GM19468 (cell line): ENCODE measurements at regions not wholly inside any gene's neighbourhood (a gene's known extent, or its start where the extent isn't known, plus 50 kb on each side); places are given as distances from the start of the nearest gene placed in this dataset.
"Not testable (repeated sequence)": the region's sequence is repeated elsewhere in the genome, so short reads cannot be mapped to it uniquely, and the experiment has no call there.

Experiments
- ATAC-seq: cut with Tn5 transposase; IDR thresholded peaks from one replicate; pipeline ENCODE4 v1.9.1; 2021; ENCODE audit warnings: mild to moderate bottlenecking, moderate library complexity, moderate number of reproducible peaks; ENCODE audit not compliant: unreplicated experiment; ENCODE audit errors: extremely low read depth

DNA sequence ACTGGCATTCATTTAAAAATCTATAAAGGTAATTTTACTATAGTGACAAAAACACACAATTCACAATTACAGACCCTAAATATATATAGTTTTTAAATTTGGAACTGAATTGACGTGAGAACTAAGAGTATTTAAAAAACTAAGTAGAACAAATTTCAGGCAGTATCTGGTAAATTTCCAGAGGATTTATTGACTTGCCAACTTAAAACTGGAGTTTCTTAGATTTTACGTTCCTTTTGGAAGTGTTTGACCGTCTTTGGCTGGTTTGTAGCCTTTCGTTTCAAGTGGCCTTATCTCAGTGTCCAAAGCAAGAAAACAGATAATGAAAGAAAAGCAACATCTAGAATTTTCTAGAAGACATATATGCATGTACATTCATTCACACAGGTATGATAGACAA lies 234.4 kb upstream of the VLDLR start:
- no peak for ATAC-seq

DNA sequence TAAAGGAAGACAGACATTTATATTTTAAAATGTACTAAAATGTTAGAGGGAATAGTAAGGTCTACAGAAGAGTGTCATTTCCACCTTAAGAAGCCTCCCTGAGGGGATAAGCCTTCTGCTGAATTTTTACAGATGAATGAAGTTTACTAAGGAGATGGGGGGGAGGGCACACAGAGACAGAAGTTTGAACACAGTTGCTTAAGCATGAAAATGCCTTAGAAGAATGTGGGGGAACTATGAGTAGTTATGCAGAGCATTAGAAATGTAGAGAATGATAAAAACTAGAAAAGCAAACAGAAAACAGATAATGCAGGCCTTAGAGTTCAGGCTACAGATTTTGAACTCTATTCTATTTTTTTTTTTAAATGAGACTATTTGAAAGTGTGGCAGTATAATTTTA lies 232.2 kb upstream of the VLDLR start:
- ATAC-seq = no peak

DNA sequence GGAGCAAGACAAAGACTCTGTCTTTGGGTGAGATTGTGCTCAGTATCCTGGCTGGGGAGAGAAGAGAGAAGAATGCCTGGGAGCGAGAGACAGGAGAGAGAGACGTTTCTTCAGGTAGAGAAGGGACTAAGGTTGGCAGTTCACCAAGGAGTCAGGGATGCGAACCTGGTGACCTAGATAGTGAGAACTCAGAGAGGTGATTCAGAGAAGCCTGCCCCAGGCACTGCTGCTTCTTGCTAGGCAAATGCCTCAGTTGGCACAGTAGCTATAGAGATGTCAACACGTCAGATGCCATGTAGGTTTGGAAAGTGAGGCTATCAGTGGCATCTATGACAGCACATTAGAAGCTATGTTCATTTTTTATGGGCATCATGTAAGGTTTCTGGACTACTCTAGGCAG lies 231.6 kb upstream of the VLDLR start:
- no peak for ATAC-seq

DNA sequence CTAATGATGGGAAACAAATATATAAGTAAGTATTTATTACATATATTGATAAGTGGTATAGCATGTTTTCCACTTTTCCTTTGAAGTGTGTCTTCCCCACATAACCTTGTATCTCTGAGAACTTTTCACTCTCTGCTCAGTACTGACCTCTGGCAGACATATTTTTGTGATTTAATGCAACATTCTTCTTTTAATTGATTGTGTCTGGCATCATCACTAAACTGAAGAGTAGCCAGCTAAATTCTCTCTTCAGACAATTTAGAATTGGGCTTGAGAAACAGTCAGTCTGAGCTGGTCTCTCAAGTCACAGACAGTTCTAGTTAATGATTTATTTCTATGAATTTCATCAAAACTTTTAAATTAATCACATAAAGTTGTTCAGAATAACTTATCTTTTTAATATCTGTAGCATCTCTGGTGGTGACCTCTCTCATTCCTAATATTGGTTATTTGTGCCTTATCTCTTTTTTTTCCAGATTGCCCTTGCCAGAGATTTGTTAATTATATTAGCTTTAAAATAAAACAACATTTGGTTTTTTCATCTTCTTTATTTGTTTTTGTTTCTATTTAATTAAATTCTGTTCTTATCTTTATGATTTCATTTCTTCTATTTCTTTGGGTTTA lies 230.0 kb upstream of the VLDLR start:
- not testable (repeated sequence) for ATAC-seq

DNA sequence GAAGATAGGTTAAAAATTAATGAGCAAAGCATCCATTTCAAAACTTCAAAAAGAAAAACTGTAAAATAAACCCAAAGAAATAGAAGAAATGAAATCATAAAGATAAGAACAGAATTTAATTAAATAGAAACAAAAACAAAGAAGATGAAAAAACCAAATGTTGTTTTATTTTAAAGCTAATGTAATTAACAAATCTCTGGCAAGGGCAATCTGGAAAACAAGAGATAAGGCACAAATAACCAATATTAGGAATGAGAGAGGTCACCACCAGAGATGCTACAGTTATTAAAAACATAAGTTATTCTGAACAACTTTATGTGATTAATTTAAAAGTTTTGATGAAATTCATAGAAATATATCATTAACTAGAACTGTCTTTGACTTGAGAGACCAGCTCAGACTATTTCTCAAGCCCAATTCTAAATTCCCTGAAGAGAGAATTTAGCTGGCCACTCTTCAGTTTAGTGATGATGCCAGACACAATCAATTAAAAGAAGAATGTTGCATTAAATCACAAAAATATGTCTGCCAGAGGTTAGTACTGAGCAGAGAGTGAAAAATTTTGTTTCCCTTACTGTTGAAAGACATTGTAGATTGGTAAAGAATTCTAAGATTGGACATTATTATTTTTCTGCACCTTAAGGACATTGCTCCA lies 227.4 kb upstream of the VLDLR start:
- not testable (repeated sequence) for ATAC-seq

DNA sequence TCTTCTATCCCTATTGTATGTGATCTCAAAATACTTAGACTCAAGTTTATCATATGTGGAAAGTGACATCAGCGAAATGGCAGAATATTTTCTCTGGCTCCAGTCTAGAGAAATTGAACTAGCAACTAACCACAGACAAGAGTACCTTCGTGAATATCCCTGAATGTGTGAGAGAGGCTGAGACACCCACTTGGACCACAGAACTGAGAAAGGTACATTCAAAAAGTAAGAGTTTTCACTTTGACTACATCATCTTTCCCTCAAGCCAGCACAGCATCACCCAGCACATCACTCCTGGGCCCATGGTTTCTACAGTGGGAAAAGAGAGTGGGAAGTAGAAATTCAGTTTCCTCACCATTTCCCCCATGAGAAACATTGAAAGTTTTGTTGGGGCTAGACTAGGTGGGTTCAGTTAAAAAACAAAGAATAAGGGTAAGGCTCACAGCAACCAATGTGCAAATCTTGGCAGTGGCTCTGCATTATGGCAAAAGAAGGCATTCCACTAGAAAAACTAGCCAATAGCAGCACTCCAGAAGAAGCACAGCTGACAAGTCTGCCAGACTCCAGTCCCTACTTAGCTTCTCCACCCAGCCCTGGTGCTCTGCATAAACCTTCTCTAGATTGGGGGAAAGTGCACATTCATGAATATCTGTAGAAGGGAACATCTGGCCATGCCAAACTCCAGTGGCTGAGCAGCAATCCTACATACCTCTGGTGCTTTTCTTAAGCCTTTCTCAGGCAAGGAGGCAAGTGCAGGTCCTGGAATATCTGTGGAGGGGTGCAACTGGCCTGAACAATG lies 225.6 kb upstream of the VLDLR start:
- ATAC-seq = no peak

DNA sequence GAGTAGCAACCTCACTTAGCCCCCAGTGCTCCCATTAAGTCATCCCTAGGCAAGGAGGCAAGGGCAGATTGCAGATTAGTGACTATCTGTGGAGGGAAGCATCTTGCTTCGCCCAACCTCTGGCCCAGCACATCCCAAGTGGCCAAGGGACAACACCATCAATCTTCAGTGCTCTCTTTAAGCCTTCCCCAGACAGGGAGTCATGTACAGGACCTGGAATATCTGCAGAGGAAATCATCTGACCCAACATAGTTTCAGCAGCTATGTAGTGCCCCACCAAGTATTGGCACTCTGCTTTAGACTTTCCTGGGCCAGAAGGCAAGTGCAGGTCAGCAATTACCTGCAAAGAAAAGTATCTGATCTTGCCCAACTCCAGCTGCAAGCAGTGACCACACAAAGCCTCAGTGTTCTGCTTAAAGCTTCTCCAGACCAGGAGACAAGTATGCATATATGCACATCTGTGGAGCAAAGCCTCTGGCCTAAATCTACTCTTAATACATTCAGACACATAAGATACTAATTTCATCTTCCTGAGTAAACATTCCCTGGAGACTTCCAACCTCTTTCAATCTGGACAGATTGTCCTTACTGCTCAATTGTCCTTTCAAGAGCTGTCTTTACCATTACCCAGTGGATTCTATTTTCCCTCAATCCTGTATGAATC lies 224.8 kb upstream of the VLDLR start:
- ATAC-seq = no peak

DNA sequence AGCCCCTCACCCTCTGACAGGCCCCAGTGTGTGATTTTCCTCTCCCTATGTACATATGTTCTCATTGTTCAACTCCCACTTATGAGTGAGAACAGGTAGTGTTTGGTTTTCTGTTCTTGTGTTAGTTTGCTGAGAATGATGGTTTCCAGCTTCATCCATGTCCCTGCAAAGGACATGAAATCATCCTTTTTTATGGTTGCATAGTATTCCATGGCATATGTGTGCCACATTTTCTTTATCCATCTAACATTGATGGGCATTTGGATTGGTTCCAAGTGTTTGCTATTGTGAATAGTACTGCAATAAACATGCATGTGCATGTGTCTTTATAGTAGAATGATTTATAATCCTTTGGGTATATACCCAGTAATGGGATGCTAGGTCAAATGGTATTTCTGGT lies 223.7 kb upstream of the VLDLR start:
- ATAC-seq = not testable (repeated sequence)

DNA sequence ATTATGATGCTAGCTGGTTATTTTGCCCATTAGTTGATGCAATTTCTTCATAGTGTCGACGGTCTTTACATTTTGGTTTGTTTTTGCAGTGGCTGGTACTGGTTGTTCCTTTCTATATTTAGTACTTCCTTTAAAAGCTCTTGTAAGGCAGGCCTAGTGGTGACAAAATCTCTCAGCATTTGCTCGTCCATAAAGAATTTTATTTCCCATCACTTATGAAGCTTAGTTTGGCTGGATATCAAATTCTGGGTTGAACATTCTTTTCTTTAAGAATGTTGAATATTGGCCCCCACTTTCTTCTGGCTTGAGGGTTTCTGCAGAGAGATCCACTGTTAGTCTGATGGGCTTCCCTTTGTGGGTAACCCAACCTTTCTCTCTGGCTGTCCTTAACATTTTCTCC lies 219.8 kb upstream of the VLDLR start:
- ATAC-seq = not testable (repeated sequence)

DNA sequence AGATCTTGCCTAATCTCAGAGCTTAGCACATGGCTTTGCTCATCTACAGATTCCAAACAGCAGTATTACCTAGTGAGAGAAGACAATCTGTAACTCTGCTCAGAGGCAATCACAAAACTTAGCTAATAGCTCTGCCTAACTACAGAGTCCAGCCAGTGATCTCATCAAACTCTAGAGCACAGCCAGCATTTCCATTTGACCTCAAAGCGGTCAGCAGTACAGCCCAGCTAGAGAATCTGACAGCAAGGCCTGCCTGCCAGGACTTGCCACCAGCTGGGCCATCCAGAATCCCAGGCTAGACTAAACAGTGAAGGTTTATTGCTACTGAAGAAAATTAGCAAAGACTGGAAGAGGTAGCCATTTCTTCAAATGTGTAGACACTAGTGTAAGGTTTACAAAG lies 217.9 kb upstream of the VLDLR start:
- ATAC-seq = no peak

DNA sequence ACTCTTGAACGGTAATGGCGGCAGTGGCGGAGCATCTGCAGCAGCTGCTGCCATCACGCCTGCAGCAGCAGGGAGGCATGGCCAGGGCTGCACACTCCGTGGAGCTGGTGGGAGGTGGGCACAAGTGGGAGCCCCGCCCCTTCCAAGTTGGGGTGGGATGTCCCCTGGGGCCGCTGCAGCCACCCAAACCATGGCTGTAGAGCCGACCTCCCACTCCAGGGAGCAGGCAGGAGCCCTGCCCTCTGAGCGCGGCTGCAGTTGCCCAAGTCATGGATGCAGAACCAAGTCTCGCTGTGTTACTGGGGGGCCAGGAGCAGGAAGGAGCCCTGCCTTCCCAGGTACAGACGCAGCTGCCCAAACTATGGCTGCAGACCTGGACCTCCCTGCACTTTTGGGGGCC lies 215.3 kb upstream of the VLDLR start:
- no peak for ATAC-seq

DNA sequence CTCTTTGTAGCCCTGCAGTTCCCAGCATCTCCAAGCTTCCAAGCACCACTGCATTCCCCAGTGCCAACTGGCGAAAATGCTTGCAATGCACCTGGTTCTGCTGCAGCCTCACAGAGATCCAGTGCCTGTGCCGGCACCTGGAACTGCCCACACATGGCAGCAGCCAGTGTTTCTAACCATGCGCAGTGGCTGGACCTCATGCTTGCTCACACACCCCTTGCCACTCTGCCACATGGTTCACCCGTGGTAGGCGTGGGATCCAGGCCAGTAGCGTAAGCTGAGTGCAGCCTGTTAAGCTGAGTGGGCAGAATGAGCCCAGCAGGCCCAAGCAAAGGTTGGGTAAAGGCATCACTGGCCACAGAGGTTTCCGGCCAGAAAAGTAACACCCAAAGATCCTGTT lies 214.1 kb upstream of the VLDLR start:
- ATAC-seq = no peak

DNA sequence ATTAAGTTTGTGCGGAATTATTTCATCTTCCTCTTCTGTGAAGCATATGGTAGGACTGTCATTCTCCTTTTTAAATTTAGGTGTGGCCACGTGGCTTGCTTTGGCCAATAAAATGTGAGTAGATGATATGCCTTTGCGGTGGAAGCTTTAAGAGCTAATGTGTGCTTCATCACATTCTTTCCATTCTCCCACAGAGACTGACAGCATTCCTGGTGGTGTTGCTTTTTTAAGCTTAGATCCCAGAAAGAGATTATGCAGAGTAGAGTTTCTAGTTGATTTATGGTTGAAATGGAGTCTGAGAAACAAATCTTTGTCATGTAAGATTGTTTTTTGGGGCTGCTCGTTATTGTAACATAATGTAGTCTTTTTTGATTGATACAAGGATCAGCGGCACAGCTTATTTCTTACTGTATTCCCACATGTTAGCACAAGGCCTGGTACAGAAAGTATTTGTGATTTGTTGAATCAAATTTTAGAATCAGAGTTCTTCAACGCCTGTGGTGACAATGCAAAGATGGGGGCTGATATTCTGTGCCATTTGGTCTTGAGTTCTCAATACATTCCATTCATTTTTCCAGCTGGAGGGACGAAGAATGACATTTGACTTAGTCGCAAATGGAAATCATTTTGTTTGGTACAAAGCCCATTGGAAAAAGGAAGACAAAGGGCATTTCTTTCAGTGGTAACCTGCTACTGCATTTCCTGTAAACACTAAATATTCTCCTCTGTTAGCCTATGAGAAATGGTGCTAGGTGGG lies 209.9 kb upstream of the VLDLR start:
- no peak for ATAC-seq

DNA sequence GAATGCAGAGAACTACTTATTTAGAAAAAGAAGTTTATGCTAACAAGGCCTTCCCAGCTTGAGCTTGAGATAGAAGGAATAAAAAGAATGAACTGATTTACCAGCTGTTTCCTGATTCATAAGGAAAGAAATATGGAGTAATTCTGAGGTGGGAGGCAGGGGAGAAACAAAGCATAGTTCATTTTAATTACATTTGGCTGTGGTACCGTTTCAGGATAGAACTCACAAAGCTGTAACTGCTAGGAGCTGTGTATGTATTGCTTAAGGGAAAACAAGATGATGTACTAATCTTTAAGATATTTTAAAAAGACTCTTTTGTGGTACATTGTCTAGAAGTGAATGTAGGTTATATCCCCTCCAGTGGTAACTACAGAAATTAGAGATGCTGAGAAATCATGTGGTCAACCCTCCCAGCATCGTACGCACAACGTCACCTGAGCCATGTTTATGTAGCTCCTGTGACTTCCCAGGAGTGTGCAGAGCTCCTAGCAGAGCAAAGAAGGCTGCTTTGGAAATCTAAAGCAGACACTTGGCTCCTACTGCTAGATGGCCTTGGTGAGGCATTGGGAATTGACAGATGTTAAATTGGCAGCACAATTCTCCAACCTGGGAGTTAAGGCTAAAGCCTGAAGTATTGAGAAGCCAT lies 208.3 kb upstream of the VLDLR start:
- ATAC-seq = no peak

DNA sequence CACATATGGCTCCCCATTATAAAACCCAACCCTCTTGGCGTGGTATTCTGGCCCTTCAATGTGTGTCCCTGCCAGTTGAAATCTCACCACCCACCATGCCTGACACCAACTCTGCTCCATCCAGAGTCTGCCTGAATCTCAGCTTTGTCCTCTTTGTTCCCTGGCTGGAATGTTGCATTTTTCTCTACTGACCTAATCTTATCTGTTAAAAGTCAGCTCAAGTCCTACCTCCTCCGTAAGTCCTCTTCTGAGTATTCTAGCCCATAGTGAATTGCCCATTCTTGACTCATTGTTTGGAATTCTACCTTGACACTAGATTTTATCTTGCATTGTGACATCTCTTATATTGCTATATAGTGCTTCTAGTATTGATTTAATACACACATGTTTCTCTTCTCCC lies 207.1 kb upstream of the VLDLR start:
- no peak for ATAC-seq

DNA sequence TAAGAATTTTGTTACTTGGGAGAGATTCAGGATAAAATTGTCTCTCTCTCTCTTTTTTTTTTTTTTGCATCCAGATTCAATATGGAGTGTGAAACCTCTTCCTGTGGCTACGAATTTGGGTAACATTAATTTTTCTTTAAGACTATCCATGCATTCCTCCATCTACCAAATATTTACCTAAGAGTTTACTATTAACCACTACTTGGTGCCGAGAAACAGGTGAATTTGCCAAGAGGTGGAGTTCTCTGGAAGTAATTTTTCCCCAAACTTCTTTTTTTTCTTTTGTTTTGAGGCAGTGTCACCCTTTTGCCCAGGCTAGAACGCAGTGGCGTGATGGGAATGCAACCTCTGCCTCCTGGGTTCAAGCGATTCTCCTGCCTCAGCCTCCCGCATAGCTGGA lies 206.3 kb upstream of the VLDLR start:
- ATAC-seq = no peak

DNA sequence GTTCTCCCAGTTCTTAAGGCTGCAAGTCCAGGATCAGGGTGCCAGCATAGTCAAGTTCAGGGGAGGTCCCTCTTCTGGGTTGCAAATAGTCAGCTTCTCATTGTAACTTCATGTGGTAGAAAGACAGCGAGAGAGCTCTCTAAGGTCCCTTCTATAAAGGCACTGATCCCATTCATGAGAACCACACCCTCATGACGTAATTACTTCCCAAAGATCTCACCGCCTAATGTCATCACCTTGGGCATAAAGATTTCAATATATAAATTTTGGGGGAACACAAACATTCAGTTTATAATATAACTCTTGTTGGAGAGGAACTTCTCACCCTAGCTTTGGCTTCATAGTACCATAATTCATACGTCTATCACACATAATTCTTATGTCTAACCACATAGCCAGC lies 203.9 kb upstream of the VLDLR start:
- no peak for ATAC-seq

DNA sequence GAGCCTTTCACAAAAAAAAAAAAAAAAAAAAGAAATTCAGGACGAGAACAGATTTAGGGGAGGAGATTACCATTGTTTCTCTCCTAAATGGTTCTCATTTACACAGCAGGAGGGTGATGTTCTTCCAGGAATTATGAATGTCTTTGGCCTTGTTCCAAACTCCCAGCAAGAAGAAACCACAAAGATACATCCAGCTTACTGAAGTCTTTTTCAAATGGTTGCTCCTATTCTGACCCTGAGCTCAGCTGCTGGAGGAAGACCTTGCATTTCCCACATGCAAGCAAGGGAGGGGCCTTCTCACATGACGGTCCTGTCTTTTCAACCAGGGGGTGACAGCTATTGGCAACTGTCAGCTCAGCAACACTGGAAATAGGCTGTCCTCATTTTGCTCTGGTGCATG lies 203.0 kb upstream of the VLDLR start:
- no peak for ATAC-seq

DNA sequence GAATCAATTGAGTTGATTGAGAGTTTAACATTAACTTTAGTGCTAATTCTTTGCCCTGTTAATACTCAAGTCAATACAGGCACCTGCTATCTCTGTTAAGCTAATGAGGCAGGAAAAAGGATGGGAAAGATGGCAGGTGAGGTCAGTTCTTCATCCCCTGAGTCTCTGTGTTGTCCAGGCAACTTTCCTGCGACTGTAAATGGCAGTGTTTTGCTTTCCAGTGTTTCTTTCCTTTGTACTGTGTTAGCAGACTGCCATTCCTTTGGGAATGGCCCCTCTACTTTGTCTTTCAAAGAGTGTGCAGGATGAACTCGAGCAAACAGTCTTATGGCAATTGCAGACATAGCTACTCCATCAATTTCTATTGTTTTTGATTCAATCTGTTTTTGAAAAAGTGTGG lies 202.2 kb upstream of the VLDLR start:
- ATAC-seq = no peak

DNA sequence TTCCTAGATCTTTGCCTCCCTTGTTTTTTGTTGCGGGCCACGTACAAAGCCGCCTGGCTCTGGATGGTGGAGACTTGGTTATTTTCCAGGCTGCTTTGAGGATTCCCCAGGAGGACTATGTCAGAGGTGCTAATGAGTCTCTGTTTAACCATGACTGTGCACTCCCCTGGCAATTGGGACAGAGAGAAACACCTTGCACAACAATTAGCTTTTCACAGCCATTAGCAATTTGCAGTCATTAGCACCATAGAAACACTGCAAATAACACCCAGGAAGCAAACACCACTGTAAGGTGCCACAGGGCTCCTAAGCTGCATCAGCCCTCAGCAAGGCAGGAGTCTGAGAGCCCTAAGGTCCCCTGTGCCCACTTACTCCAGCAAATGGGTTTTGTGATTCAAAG lies 201.0 kb upstream of the VLDLR start:
- ATAC-seq = no peak
